Thoracic aorta (tissue), 2 donors: ENCODE measurements at regions not wholly inside any gene's neighbourhood (a gene's known extent, or its start where the extent isn't known, plus 50 kb on each side); places are given as distances from the start of the nearest gene placed in this dataset.

Experiments
- ATAC-seq: fragments of 150-250 bp; one replicate; pipeline ENCODE4 v1.8.0; 2017; ENCODE audit warnings: low read depth; ENCODE audit not compliant: insufficient number of reproducible peaks, low FRiP score
- DNase-seq: peaks from one replicate; pipeline ENCODE4 v3.0.0-alpha.2; 2020; ENCODE audit warnings: low spot score
- H3K27ac ChIP-seq, 2 donors: fragments of 200-600 bp; sonication (generic); 1 replicate in 1 of 2; 2 replicates in 1 of 2; pipeline ENCODE4 v1.5.1; 2016; ENCODE audit warnings: mild to moderate bottlenecking in 2 of 2, moderate library complexity in 2 of 2
- H3K27me3 ChIP-seq: fragments of 200-600 bp; sonication (generic); replicated peaks from 2 replicates; pipeline ENCODE4 v1.6.0; 2016; ENCODE audit warnings: mild to moderate bottlenecking; ENCODE audit not compliant: insufficient read depth
- H3K36me3 ChIP-seq: fragments of 200-600 bp; sonication (generic); one replicate; pipeline ENCODE4 v1.5.1; 2016
- H3K4me1 ChIP-seq, 2 donors: fragments of 200-600 bp; sonication (generic); 1 replicate in 1 of 2; 2 replicates in 1 of 2; pipeline versions ENCODE4 v1.5.1 to v1.6.0; 2016; ENCODE audit warnings: low read depth in 2 of 2, mild to moderate bottlenecking in 1 of 2; ENCODE audit not compliant: control insufficient read depth in 1 of 2
- H3K4me3 ChIP-seq: fragments of 200-600 bp; sonication (generic); 2 replicates; pipeline ENCODE4 v1.5.1; 2016; ENCODE audit warnings: mild to moderate bottlenecking
- H3K9me3 ChIP-seq: fragments of 200-600 bp; sonication (generic); 2 replicates; pipeline ENCODE4 v1.5.1; 2016
- TF ChIP-seq, protein P1 (sequence below): fragments of 200-600 bp; sonication (generic); IDR thresholded peaks from one replicate; pipeline ENCODE4 v1.5.1; 2019; ENCODE audit warnings: antibody characterized with exemption

- Histone ChIP-seq H3K9me3 (no peaks in the 10 kb centered on the region), H3K36me3 (no peaks in the 10 kb centered on the region), H3K4me1 (no peaks in the 10 kb centered on the region), H3K27ac (no peak overlapping the region), H3K4me3 (no peak overlapping the region), H3K27me3 (no peaks in the 10 kb centered on the region)
- DNase-seq (no peak), ATAC-seq (no peak)
- TF ChIP-seq, protein P1, sequence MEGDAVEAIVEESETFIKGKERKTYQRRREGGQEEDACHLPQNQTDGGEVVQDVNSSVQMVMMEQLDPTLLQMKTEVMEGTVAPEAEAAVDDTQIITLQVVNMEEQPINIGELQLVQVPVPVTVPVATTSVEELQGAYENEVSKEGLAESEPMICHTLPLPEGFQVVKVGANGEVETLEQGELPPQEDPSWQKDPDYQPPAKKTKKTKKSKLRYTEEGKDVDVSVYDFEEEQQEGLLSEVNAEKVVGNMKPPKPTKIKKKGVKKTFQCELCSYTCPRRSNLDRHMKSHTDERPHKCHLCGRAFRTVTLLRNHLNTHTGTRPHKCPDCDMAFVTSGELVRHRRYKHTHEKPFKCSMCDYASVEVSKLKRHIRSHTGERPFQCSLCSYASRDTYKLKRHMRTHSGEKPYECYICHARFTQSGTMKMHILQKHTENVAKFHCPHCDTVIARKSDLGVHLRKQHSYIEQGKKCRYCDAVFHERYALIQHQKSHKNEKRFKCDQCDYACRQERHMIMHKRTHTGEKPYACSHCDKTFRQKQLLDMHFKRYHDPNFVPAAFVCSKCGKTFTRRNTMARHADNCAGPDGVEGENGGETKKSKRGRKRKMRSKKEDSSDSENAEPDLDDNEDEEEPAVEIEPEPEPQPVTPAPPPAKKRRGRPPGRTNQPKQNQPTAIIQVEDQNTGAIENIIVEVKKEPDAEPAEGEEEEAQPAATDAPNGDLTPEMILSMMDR = no peak
Observed at GRCh38 chr5:159439002-159439401, 108.7 kb upstream of the IL12B start.

DNA sequence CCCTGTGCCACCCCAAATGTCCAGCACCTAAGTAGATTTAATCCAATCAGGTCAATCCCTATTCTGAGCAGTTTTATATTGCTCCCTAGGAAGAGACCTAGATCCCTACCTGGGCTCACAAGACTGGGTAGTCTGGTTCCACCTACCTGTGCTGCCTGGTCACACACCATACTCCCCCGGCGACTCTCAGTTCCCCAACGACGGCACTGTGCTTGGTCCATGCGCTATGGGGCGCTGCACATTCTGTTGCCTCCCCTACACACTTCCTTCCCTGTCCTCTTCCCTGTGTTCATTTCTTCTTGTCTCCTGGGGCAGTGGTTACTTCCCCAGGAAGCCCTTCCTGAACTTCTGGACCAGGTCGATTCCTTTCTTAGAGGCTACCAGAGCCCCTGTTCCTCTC lies 109.9 kb upstream of the IL12B start:
- H3K27me3 ChIP-seq = no peaks in the 10 kb centered on the region
- H3K9me3 ChIP-seq = no peaks in the 10 kb centered on the region
- no peaks in the 10 kb centered on the region for H3K4me1 ChIP-seq
- no peak for ATAC-seq
- H3K36me3 ChIP-seq = no peaks in the 10 kb centered on the region
- no peak for DNase-seq
- H3K27ac ChIP-seq = no peak overlapping the region
- TF ChIP-seq, protein P1 = no peak
- no peak overlapping the region for H3K4me3 ChIP-seq

DNA sequence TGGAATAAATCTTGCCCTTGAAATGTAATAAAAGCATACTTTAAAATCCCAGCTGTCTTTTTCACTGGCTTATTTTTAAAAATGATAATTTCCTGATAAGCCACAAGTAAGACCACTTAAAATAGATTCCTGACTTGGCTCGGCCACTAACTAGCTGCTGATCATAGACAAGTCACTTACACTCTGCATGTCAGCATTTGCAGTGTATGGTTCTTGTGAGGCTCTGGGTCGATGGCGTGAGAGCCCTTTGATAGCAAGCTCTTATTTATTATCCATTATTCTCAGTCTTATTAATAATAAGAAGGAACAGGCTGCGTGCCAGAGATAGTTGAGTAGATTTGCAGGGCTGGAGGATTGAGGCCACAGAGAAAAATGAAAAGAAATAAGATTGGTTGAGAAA lies 110.7 kb upstream of the IL12B start:
- no peak overlapping the region for H3K27ac ChIP-seq
- DNase-seq (no peak), ATAC-seq (no peak)
- TF ChIP-seq, protein P1 = no peak
- no peaks in the 10 kb centered on the region for H3K9me3 ChIP-seq
- H3K36me3 ChIP-seq = no peaks in the 10 kb centered on the region
- no peaks in the 10 kb centered on the region for H3K4me1 ChIP-seq
- H3K4me3 ChIP-seq = no peak overlapping the region
- H3K27me3 ChIP-seq = no peaks in the 10 kb centered on the region

DNA sequence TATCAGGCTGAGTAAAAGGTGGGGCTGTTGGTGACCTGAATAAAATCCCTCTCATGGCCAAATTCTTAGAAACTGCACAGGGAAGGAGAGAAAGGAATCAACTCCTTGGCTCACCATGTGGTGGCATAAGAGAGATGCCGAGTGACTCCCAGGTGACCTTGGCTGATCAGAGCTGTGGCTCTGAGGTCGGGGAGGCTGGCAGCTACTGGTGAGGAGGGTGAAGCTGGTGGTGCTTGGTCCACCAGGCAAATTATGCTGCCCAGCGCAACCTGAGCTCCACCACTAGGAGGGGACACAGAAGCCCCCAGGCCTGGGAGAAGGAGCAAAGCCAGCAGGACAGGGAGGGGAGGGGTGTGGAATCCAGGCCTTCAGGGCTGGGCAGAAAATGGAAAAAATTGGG lies 111.2 kb upstream of the IL12B start:
- no peaks in the 10 kb centered on the region for H3K27me3 ChIP-seq
- H3K36me3 ChIP-seq = no peaks in the 10 kb centered on the region
- TF ChIP-seq, protein P1 = no peak
- no peaks in the 10 kb centered on the region for H3K9me3 ChIP-seq
- no peak overlapping the region for H3K4me3 ChIP-seq
- ATAC-seq (no peak), DNase-seq (no peak)
- no peak overlapping the region for H3K27ac ChIP-seq
- no peaks in the 10 kb centered on the region for H3K4me1 ChIP-seq

- no peak for DNase-seq
- H3K27me3 ChIP-seq = no peaks in the 10 kb centered on the region
- H3K4me1 ChIP-seq = no peaks in the 10 kb centered on the region
- no peaks in the 10 kb centered on the region for H3K9me3 ChIP-seq
- ATAC-seq = no peak
- TF ChIP-seq, protein P1 = no peak
- no peak overlapping the region for H3K27ac ChIP-seq
- H3K36me3 ChIP-seq = no peaks in the 10 kb centered on the region
- H3K4me3 ChIP-seq = no peak overlapping the region
Observed at GRCh38 chr5:159442206-159442850, 112.0 kb upstream of the IL12B start.
